ENCODE measurements at regions not wholly inside any gene's neighbourhood (a gene's known extent, or its start where the extent isn't known, plus 50 kb on each side); places are given as distances from the start of the nearest gene placed in this dataset.
A peak's percentile ranks its signal among the peaks of the same experiment; 100 is the strongest.

- no peaks in the 10 kb centered on the region for H3K36me3 Mint-ChIP-seq (ENCODE audit: insufficient read depth)
- H3K27me3 Mint-ChIP-seq, result peaks cover 6% of the 10 kb centered on the region
- H3K4me3 Mint-ChIP-seq (ENCODE audit: low read depth), result no peak overlapping the region
- DNase-seq (ENCODE audit: low spot score, unreplicated experiment), result no peak
- H3K4me1 Mint-ChIP-seq (ENCODE audit: low read depth), result peaks cover 26% of the 10 kb centered on the region
- no peak for TF ChIP-seq CTCF (IDR thresholded peaks at IDR 0.05; ENCODE audit: unreplicated experiment)
- H3K9me3 Mint-ChIP-seq (ENCODE audit: low read depth), result no peaks in the 10 kb centered on the region
- no peak overlapping the region for H3K27ac Mint-ChIP-seq
These were observed 199.7 kb downstream of the KATNAL1 start for GRCh38 chr13:30107521-30108136.

GRCh38 chr13:30107121-30107520, 200.2 kb downstream of the KATNAL1 start:
- no peak overlapping the region for H3K27ac Mint-ChIP-seq
- H3K36me3 Mint-ChIP-seq (ENCODE audit: insufficient read depth), result no peaks in the 10 kb centered on the region
- H3K4me3 Mint-ChIP-seq (ENCODE audit: low read depth), result no peak overlapping the region
- no peaks in the 10 kb centered on the region for H3K9me3 Mint-ChIP-seq (ENCODE audit: low read depth)
- DNase-seq (ENCODE audit: low spot score, unreplicated experiment), result no peak
- peaks cover 21% of the 10 kb centered on the region for H3K4me1 Mint-ChIP-seq (ENCODE audit: low read depth)
- no peak for TF ChIP-seq CTCF (IDR thresholded peaks at IDR 0.05; ENCODE audit: unreplicated experiment)
- H3K27me3 Mint-ChIP-seq, result peaks cover 6% of the 10 kb centered on the region

- Mint-ChIP-seq H3K4me1 (ENCODE audit: low read depth) (peaks cover 16% of the 10 kb centered on the region), H3K4me3 (ENCODE audit: low read depth) (no peak overlapping the region), H3K9me3 (ENCODE audit: low read depth) (no peaks in the 10 kb centered on the region), H3K27ac (no peak overlapping the region), H3K27me3 (no peaks in the 10 kb centered on the region), H3K36me3 (ENCODE audit: insufficient read depth) (no peaks in the 10 kb centered on the region)
- no peak for DNase-seq (ENCODE audit: low spot score, unreplicated experiment)
- TF ChIP-seq CTCF (IDR thresholded peaks at IDR 0.05; ENCODE audit: unreplicated experiment), result peak; percentile 13
These were observed 202.0 kb downstream of the KATNAL1 start for GRCh38 chr13:30105381-30105780.

- H3K27ac Mint-ChIP-seq, result no peak overlapping the region
- no peaks in the 10 kb centered on the region for H3K9me3 Mint-ChIP-seq (ENCODE audit: low read depth)
- H3K4me3 Mint-ChIP-seq (ENCODE audit: low read depth), result no peak overlapping the region
- H3K36me3 Mint-ChIP-seq (ENCODE audit: insufficient read depth), result no peaks in the 10 kb centered on the region
- DNase-seq (ENCODE audit: low spot score, unreplicated experiment), result no peak
- H3K4me1 Mint-ChIP-seq (ENCODE audit: low read depth), result peaks cover 1% of the 10 kb centered on the region
- TF ChIP-seq CTCF (IDR thresholded peaks at IDR 0.05; ENCODE audit: unreplicated experiment), result no peak
- H3K27me3 Mint-ChIP-seq, result peaks cover 3% of the 10 kb centered on the region
These were observed 204.1 kb downstream of the KATNAL1 start for GRCh38 chr13:30103161-30103840.

GRCh38 chr13:30100226-30100625, 207.1 kb downstream of the KATNAL1 start:
- DNase-seq (ENCODE audit: low spot score, unreplicated experiment), result no peak
- H3K27ac Mint-ChIP-seq, result no peak overlapping the region
- no peak for TF ChIP-seq CTCF (IDR thresholded peaks at IDR 0.05; ENCODE audit: unreplicated experiment)
- no peaks in the 10 kb centered on the region for H3K4me1 Mint-ChIP-seq (ENCODE audit: low read depth)
- H3K27me3 Mint-ChIP-seq, result peaks cover 3% of the 10 kb centered on the region
- H3K4me3 Mint-ChIP-seq (ENCODE audit: low read depth), result no peak overlapping the region
- no peaks in the 10 kb centered on the region for H3K36me3 Mint-ChIP-seq (ENCODE audit: insufficient read depth)
- H3K9me3 Mint-ChIP-seq (ENCODE audit: low read depth), result no peaks in the 10 kb centered on the region
